KMS-11 (cell line): ENCODE measurements at regions not wholly inside any gene's neighbourhood (a gene's known extent, or its start where the extent isn't known, plus 50 kb on each side); places are given as distances from the start of the nearest gene placed in this dataset.

Experiments used
- H2AFZ ChIP-seq: fragments of 200-600 bp; sonication (generic); 2 replicates; pipeline ENCODE4 v1.6.1; 2016; ENCODE audit warnings: antibody characterized with exemption, mixed run types, low read depth
- H3K27ac ChIP-seq: fragments of 200-600 bp; sonication (generic); 2 replicates; pipeline ENCODE4 v1.6.1; 2016; ENCODE audit warnings: mild to moderate bottlenecking, mixed run types
- H3K27me3 ChIP-seq: fragments of 200-600 bp; sonication (generic); 2 replicates; pipeline ENCODE4 v1.6.1; 2017; ENCODE audit warnings: mild to moderate bottlenecking, low read depth, mixed run types, moderate library complexity; ENCODE audit not compliant: insufficient read depth
- H3K36me3 ChIP-seq: fragments of 200-600 bp; sonication (generic); 2 replicates; pipeline ENCODE4 v1.6.1; 2017; ENCODE audit warnings: mild to moderate bottlenecking, mixed run types; ENCODE audit not compliant: insufficient read depth
- H3K4me1 ChIP-seq: fragments of 200-600 bp; sonication (generic); 2 replicates; pipeline ENCODE4 v1.6.1; 2016; ENCODE audit warnings: mild to moderate bottlenecking, low read depth, mixed run types; ENCODE audit not compliant: poor library complexity, severe bottlenecking
- H3K4me2 ChIP-seq: fragments of 200-600 bp; sonication (generic); 2 replicates; pipeline ENCODE4 v1.7.0; 2016; ENCODE audit warnings: mild to moderate bottlenecking, mixed run types
- H3K4me3 ChIP-seq: fragments of 200-600 bp; sonication (generic); IDR thresholded peaks from 2 replicates; pipeline ENCODE4 v1.6.1; 2017; ENCODE audit warnings: low read depth, low read length, mixed read lengths; ENCODE audit not compliant: insufficient read depth
- H3K79me2 ChIP-seq: fragments of 200-600 bp; sonication (generic); 2 replicates; pipeline ENCODE4 v1.6.1; 2016; ENCODE audit warnings: low read depth, mixed run types; ENCODE audit not compliant: insufficient read depth
- H3K9ac ChIP-seq: fragments of 200-600 bp; sonication (generic); 2 replicates; pipeline ENCODE4 v1.6.1; 2016; ENCODE audit warnings: mild to moderate bottlenecking, mixed run types
- H4K20me1 ChIP-seq: fragments of 200-600 bp; sonication (generic); 2 replicates; pipeline ENCODE4 v1.6.1; 2016; ENCODE audit warnings: mild to moderate bottlenecking, mixed run types; ENCODE audit not compliant: insufficient read depth
- CTCF ChIP-seq: fragments of 200-600 bp; sonication (generic); conservative IDR thresholded peaks from 2 replicates; pipeline ENCODE4 v1.6.1; 2017; ENCODE audit warnings: low read depth, mild to moderate bottlenecking, antibody characterized with exemption, low read length, moderate library complexity, mixed read lengths

DNA sequence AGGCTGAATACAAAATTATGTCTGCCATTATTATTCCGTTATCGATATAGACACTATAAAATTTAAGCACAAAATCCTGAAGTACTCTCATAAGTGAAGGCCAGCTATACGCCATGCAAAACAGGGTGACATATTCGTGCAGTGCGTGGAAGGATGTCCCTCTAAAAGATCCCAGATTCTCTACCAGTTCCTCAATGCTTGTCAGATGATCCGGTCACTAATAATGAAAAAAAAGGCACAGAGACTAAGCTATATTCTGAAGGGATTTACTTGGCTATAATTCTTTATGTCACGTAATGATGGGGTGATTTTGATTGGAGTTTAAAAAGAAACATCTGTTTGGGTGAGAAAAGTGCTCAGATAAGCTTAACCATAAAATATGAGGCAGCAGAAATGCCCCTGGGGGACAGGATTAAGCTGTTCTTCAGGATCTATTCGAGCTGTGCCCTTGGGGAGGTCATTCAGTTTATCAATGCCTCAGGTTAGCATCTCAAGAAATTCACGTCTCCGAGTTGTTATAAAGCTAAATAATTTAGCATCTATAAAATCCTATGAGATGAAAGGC is 229.7 kb upstream of the PITRM1 start:
- no peaks in the 10 kb centered on the region for H3K79me2 ChIP-seq
- no peaks in the 10 kb centered on the region for H3K4me1 ChIP-seq
- H3K27me3 ChIP-seq, result no peaks in the 10 kb centered on the region
- H3K4me3 ChIP-seq, result no peak overlapping the region
- H3K9ac ChIP-seq, result no peak overlapping the region
- no peak overlapping the region for H2AFZ ChIP-seq
- no peak overlapping the region for H3K27ac ChIP-seq
- H3K36me3 ChIP-seq, result no peaks in the 10 kb centered on the region
- no peak for TF ChIP-seq CTCF
- no peaks in the 10 kb centered on the region for H4K20me1 ChIP-seq
- no peak overlapping the region for H3K4me2 ChIP-seq

- no peaks in the 10 kb centered on the region for H4K20me1 ChIP-seq
- no peak overlapping the region for H2AFZ ChIP-seq
- H3K36me3 ChIP-seq, result no peaks in the 10 kb centered on the region
- no peak overlapping the region for H3K4me2 ChIP-seq
- no peak overlapping the region for H3K27ac ChIP-seq
- no peak overlapping the region for H3K9ac ChIP-seq
- TF ChIP-seq CTCF, result no peak
- no peaks in the 10 kb centered on the region for H3K4me1 ChIP-seq
- H3K4me3 ChIP-seq, result no peak overlapping the region
- H3K79me2 ChIP-seq, result no peaks in the 10 kb centered on the region
- H3K27me3 ChIP-seq, result no peaks in the 10 kb centered on the region
Observed at GRCh38 chr10:3401491-3401938, 228.9 kb upstream of the PITRM1 start.

- Histone ChIP-seq H3K27me3 (no peaks in the 10 kb centered on the region), H4K20me1 (no peaks in the 10 kb centered on the region), H2AFZ (no peak overlapping the region), H3K79me2 (no peaks in the 10 kb centered on the region), H3K4me2 (no peak overlapping the region), H3K4me1 (no peaks in the 10 kb centered on the region), H3K4me3 (no peak overlapping the region), H3K36me3 (no peaks in the 10 kb centered on the region), H3K27ac (no peak overlapping the region), H3K9ac (no peak overlapping the region)
- TF ChIP-seq CTCF, result no peak
Observed at GRCh38 chr10:3400348-3400747, 227.8 kb upstream of the PITRM1 start.

GRCh38 chr10:3399756-3400155 is 227.2 kb upstream of the PITRM1 start:
- H3K27me3 ChIP-seq, result no peaks in the 10 kb centered on the region
- H3K27ac ChIP-seq, result no peak overlapping the region
- no peaks in the 10 kb centered on the region for H3K4me1 ChIP-seq
- no peaks in the 10 kb centered on the region for H3K79me2 ChIP-seq
- no peak overlapping the region for H3K9ac ChIP-seq
- H3K4me2 ChIP-seq, result no peak overlapping the region
- no peak overlapping the region for H2AFZ ChIP-seq
- H4K20me1 ChIP-seq, result no peaks in the 10 kb centered on the region
- H3K36me3 ChIP-seq, result no peaks in the 10 kb centered on the region
- TF ChIP-seq CTCF, result no peak
- no peak overlapping the region for H3K4me3 ChIP-seq
